NCI-H128 (cell line): ENCODE measurements at regions not wholly inside any gene's neighbourhood (a gene's known extent, or its start where the extent isn't known, plus 50 kb on each side); places are given as distances from the start of the nearest gene placed in this dataset.
A peak's percentile ranks its signal among the peaks of the same experiment; 100 is the strongest.
"Not testable (repeated sequence)": the region's sequence is repeated elsewhere in the genome, so short reads cannot be mapped to it uniquely, and the experiment has no call there.

ENCODE experiments used
- DNase-seq: peaks from one replicate; lab custom pipeline; 2025; ENCODE audit not compliant: unreplicated experiment; lab: John Stamatoyannopoulos, UW

GRCh38 chrX:155819966-155820491, 61.1 kb upstream of the VAMP7 start:
- DNase-seq, result peak; percentile 58

- no peak for DNase-seq
Measured at GRCh38 chrX:155819525-155819924, 61.6 kb upstream of the VAMP7 start.

GRCh38 chrX:155814391-155814790, 66.8 kb upstream of the VAMP7 start:
- not testable (repeated sequence) for DNase-seq

GRCh38 chrX:155779831-155780230, 101.3 kb upstream of the VAMP7 start:
- no peak for DNase-seq

- DNase-seq, result no peak
Measured at GRCh38 chrX:155778844-155779553, 102.1 kb upstream of the VAMP7 start.

GRCh38 chrX:155774387-155774786, 106.8 kb upstream of the VAMP7 start:
- no peak for DNase-seq

- DNase-seq, result no peak
Measured at GRCh38 chrX:155767876-155768769, 113.0 kb upstream of the VAMP7 start.

GRCh38 chrX:155767051-155767875, 113.9 kb upstream of the VAMP7 start:
- DNase-seq, result no peak

GRCh38 chrX:155766321-155766720, 114.8 kb upstream of the VAMP7 start:
- no peak for DNase-seq

- DNase-seq, result no peak
Measured at GRCh38 chrX:155761185-155761584, 120.0 kb upstream of the VAMP7 start.

- no peak for DNase-seq
Measured at GRCh38 chrX:155757046-155757759, 123.9 kb upstream of the VAMP7 start.

GRCh38 chrX:155755706-155756337, 125.3 kb upstream of the VAMP7 start:
- DNase-seq, result no peak

- no peak for DNase-seq
Measured at GRCh38 chrX:155751131-155751530, 130.0 kb upstream of the VAMP7 start.

- peak; percentile 27 for DNase-seq
Measured at GRCh38 chrX:155747520-155747919, 133.6 kb upstream of the VAMP7 start.

GRCh38 chrX:155745792-155746191, 133.0 kb upstream of the TMLHE start:
- peak; percentile 2 for DNase-seq

- DNase-seq, result no peak
Measured at GRCh38 chrX:155744534-155744933, 131.8 kb upstream of the TMLHE start.

GRCh38 chrX:155728335-155728734, 115.6 kb upstream of the TMLHE start:
- not testable (repeated sequence) for DNase-seq

- no peak for DNase-seq
Measured at GRCh38 chrX:155718972-155719586, 106.3 kb upstream of the TMLHE start.

GRCh38 chrX:155715141-155715540, 102.4 kb upstream of the TMLHE start:
- no peak for DNase-seq

GRCh38 chrX:155695419-155695818, 82.7 kb upstream of the TMLHE start:
- no peak for DNase-seq
